SIG-M5 treated with dmso at 0.1 percent for 504 hours (cell line): ENCODE measurements at regions not wholly inside any gene's neighbourhood (a gene's known extent, or its start where the extent isn't known, plus 50 kb on each side); places are given as distances from the start of the nearest gene placed in this dataset.
"Not testable (repeated sequence)": the region's sequence is repeated elsewhere in the genome, so short reads cannot be mapped to it uniquely, and the experiment has no call there.

ENCODE experiments used
- DNase-seq: peaks from one replicate; lab custom pipeline; 2025; ENCODE audit not compliant: unreplicated experiment; lab: John Stamatoyannopoulos, UW

DNA sequence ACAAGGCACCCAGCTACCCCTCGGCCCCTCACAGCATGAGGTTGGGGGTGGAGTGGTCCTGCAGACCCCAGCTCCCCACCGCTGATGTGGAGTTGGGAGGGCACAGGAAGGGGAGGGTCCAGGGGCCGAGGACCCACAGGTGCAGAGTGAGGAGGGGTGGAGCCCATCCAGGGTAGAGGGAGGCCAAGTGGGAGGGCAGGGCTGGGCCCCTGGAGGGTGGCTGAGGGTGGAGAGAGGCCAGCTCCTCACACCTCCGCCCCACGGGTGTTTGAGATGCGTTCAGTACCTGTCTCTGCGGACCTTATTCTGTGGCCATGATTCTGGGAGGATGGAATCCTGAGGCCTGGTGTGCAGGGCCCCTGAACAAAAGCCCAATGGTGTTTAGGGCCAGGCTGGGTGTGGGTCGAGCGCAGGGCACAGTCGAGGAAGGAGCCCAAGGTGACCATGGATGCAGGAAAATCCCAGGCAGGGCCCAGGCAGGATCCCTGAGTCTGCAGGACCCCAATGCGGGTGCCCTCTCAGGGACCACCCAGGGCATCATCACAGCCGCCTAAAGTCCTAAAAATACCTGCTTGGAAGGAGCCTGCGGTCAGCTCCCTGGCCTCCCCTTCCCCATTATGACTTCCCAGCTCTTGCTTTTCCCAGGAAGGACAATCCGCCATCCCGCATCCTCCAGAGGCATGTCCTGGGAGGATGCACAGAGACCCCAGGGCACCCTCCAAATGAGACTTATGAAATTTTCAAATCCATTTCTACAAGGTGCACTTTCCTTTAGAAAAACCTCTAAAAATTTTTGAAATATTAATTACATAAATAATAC is 377.1 kb upstream of the SFSWAP start:
- DNase-seq, result no peak

- no peak for DNase-seq
Observed at GRCh38 chr12:131334835-131335234, 376.1 kb upstream of the SFSWAP start.

DNA sequence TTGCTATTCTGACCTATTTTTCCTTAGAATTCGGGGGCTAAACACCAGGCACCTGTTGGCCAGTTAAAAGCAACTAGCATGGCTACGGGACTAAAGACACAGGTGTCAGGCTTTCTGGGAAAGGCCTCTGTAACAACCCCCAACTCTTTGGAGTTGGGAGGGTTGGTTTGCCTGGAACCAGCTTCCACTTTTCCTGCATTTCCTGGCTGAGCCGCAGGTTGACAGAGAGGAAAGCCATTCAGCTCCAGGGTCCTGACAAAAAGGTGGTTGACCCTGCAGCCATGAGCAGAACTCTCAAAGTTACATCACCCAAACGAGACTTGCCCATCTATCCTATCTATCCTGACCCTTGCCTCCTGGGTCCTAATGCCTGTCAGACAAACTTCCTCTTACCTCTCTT is 375.4 kb upstream of the SFSWAP start:
- DNase-seq, result no peak

- DNase-seq, result not testable (repeated sequence)
Observed at GRCh38 chr12:131337861-131338260, 373.0 kb upstream of the SFSWAP start.

DNA sequence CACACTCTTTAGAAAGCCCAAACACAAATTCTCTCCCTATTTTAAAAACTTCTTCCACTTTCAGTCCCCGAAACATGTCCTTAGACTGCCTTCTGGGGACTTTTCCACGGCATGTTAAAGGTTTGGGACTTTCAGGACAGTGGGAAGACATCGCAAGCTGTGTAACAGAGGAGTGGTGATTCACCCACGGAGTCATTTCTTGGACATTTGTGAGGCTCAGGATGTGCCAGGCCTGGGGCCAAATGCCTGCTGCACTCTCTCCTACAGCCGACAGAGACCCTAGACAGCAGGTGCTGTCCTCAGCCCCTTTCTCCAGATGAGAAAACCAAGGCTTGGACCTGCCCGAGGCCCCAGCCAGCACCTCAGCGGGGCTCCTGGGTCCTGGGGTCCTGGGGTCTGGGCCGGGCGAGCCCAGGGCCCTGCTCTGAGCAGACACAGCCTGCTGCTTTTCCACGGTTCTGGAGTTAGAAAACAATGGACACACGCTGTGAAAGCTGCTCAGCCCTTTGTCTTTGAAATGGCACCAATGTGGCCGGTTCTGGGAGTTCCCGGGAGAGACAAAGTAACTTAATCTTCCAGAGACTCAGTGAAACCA is 370.2 kb upstream of the SFSWAP start:
- DNase-seq, result no peak

GRCh38 chr12:131341608-131342007 is 369.3 kb upstream of the SFSWAP start:
- not testable (repeated sequence) for DNase-seq

GRCh38 chr12:131343436-131343835 is 367.5 kb upstream of the SFSWAP start:
- DNase-seq, result not testable (repeated sequence)

DNA sequence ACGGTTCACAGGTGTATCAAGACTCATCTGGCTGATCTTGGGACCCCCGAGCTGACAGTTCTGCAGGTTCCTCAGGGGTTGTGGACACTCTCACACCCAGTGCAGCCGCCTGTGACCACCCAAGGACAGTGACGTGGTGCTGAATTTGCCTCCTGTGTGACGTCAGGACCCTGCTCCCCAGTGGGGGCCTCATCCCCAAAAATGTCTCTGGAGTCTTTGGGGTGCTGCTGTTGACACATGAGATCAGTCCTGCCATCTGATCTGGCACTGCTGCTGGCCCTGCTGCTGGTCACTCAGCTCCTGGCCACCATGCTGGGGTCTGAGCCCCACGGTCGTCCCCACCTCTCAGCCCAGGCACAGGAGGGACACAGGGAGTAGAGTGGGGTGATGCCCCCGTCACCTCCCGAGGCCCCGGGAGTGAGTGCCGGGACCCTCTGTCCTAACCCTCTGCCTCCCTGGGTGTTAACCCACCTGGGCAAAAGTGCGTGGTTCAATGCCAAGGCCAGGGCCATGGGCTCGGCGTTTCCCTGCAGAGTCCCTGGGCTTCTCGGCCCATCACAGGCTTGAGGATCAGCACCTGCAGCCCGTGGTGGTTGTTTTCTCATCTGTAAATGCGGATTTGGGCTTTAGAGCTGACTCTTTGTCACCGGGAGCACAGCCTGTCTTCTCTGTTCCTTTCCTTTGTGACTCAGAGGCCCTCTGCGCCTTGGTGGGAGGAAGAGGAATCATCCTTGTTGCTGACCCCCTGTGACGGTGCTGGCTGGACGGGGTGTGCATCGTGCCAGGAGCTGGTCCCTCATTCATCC is 366.0 kb upstream of the SFSWAP start:
- not testable (repeated sequence) for DNase-seq

DNA sequence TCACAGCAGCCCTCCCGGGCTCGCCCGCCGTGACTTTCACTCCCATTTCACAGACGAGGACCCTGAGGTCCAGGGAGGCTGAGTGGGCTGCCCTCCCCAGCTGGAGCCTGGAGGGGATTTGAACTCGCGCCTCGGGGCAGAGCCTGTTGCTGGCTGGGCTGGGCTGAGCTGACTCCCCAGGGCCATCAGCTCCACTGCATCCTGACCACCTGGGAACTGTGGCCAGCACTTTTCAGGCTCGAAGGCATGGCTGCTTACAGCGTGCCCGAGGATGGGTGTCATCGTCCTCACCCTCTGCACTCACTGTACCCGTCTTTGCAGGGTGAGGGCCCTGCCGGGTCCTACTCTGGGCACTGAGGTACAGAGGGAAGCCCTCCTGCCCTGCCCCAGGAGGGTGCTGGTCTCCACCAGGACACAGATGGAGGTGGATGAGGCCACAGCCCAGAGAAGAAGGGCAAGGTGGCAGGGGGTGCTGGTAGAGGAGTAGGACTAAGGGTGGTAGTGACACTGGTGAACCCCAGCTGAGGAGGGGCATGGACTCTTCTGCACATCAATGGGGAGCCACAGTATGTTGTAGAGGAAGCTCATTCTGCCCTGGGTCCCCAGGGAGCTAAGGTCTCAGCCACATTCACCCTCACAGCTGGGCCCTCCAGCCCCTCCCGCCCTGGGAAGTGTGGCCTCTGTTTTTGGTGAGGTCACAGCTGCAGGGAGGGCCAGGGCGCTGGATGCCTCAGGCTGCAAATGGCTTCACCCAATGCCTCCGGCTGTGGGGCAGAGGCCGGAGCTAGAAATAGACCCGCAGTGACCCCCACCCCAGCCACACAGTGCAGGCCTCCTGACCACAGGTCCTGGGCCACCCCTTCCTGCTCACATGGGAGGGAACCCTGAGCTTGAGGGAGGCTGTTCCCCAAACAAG is 365.1 kb upstream of the SFSWAP start:
- no peak for DNase-seq

GRCh38 chr12:131346555-131347344 is 364.1 kb upstream of the SFSWAP start:
- DNase-seq, result no peak

GRCh38 chr12:131347345-131347714 is 363.6 kb upstream of the SFSWAP start:
- no peak for DNase-seq

DNA sequence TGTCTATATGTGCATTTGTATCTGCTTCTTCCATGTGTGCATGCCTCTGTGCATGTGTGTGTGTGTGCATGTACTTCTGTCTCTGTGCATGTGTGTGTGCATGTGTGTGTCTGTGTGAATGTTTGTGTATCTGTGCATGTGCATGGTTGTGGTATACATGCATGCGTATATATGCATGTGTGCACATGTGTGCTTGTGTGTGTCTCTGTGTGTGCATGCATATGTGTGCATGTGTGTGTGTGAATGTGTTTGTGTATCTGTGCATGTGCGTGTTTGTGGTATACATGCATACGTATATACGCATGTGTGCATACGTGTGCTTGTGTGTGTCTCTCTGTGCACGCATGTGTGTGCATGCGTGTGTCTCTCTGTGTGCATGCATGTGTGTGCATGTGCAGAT is 363.2 kb upstream of the SFSWAP start:
- DNase-seq, result no peak

- DNase-seq, result no peak
Observed at GRCh38 chr12:131348231-131348630, 362.7 kb upstream of the SFSWAP start.

DNA sequence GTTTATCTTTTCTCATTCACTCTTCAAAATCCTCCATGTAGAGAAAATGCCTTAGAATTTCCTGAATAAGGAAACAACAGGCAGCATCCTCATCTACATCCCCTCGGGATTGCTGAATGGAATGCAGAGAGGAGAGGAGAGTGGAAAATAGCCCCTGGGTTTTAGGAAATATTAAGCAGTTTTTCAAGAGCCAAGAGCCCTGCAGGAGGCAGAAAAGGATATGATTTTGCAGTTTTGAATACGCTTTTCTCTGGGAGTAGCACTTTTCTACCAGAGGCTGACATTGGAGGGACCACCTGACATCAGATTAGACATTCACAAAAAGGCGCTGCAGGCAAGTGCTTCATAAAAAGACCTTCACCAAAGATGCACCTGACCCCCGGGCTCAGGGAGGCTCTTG is 362.2 kb upstream of the SFSWAP start:
- DNase-seq, result no peak

- no peak for DNase-seq
Observed at GRCh38 chr12:131349397-131350127, 361.3 kb upstream of the SFSWAP start.

DNA sequence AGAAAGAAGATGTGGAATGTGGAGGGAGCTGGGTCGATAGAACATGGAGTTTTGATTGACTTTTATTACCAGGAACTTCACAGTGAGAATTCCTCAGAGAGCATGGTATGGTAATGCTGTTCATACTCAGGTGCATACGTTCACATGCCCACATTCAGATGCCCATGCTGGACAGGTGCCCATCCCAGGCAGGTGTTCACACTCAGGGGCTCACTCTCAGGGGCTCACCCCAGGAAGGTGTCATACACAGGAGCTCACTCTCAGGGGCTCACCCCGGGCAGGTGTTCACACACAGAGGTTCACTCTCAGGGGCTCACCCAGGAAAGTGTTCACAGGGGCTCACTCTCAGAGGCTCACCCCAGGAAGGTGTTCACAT is 360.0 kb upstream of the SFSWAP start:
- no peak for DNase-seq

DNA sequence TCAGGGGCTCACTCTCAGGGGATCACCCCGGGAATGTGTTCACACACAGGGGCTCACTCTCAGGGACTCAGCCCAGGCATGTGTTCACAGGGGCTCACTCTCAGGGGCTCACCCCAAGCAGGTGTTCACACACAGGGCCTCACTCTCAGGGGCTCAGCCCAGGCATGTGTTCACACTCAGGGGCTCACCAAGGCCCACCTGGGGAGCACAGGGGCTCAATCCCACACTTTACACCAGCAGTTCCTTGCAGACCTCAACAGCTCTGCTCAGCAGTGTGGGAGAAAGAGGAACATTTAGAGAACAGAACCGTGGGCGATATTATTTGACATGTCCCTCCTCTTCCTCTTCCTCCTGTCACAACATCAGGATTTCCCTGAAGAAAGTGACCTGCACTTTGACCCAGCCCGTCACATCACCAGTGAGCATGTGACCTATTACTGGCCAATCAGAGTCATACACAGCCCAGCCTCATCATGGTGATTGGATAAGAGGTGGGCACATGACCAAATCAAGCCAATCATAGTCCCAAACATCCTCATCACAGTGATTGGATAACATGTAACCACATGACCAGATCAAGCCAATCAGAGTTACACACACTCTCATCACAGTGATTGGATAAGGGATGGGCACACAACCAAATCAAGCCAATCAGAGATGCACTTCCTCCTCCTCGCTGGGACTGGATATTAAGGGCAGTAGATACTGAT is 359.4 kb upstream of the SFSWAP start:
- DNase-seq, result no peak

DNA sequence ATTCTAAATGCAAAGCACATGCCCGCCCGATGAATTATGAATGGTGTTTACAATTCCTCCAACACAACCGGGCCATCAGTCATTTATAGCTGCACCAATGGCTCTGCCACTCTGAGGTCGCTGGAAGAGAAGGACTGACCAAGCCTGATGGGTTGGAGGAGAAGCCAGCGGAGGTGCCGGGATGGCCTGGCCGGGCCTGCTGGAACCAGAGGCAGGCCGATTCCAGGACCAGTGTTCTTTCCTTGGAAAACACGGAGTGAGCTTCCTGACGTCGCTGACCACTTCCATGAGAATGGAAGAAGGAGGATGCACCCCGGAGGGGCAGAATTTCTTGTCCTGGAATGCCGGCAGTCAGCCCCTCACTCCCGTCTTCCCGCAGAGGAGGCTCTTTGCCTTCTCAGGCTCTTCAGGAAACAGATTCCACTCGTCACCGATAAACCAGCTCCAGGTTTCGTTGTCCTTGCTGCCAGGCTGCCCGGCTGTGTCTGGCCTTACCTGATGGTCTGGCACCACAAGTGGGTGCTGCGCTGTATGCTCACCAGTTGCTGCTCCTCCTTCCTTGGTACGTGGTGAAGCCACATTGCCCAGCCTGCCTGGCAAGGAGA is 358.5 kb upstream of the SFSWAP start:
- DNase-seq, result no peak
